ENCODE measurements at regions not wholly inside any gene's neighbourhood (a gene's known extent, or its start where the extent isn't known, plus 50 kb on each side); places are given as distances from the start of the nearest gene placed in this dataset.
"Not testable (repeated sequence)": the region's sequence is repeated elsewhere in the genome, so short reads cannot be mapped to it uniquely, and the experiment has no call there.

DNA sequence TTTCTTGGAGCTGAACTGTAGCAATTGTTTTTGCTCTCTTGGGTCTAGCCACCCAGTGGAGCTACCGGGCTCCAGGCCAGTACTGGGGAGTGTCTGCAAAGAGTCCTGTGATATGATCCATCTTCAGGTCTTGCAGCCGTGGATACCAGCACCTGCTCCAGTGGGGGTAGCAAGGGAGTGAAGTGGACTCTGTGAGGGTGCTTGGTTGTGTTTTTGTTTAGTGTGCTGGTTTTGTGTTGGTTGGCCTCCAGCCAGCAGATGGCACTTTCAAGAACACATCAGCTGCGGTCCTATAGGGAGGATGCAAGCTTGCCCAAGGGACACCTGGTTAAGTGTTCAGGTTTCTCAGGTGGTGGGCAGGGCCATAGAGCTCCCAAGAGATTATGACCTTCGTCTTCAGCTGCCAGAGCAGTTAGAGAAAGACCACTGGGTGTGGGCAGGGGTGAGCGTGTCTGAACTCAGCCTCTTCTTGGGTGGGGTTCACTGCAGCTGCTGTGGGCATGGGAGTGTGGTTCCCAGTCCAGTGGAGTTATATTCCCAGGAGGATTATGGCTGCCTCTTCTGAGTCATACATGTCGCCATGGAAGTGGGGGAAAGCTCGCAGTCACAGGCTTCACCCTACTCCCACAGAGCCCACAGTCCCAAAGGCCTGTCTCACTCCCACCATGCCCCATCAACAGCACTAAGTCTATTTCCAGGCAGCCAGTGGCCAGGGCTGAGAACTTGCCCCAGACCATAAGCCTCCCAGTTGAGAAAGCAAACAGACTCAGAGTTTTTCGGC lies 811.6 kb downstream of the GLUD2 start:
- no peak for DNase-seq (ENCODE audit: low spot score)

DNA sequence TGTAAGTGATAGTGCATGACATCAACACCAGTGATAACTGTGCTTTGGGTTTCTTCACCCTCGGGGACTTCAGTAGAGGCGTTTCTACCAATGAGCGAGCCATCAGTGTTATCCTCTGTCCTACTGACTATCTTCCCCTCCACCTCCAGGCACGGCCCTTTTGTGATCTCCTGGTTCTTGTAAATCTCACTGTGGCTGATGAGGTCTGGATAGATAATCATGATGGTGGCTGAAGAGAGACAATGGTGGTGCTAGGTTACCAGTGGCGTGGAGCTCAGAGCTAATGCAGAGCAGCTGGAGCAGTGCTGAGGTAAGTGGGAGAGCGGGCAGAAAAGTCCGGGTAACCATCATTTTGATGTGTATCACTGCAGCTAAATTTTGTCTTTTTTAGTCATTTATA lies 816.6 kb downstream of the GLUD2 start:
- DNase-seq (ENCODE audit: low spot score), result no peak

DNA sequence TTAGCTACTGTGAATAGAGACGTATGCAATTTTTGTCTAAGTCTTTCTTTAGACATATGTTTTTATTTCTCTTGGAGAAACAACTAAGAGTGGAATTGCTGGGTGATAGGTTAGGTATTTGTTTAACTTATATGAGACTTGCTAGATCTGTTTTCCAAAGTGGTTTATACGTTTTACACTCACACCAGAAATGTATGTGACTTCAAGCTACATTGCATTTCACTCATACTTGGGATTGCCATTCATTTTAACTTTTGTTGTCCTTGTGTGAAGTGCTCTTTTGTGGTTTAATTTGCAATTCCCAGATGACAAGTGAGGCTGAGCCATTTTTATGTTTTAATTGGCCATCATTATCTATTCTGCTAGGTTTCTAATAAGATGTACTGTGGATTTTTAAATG lies 817.2 kb downstream of the GLUD2 start:
- DNase-seq (ENCODE audit: low spot score), result no peak

DNA sequence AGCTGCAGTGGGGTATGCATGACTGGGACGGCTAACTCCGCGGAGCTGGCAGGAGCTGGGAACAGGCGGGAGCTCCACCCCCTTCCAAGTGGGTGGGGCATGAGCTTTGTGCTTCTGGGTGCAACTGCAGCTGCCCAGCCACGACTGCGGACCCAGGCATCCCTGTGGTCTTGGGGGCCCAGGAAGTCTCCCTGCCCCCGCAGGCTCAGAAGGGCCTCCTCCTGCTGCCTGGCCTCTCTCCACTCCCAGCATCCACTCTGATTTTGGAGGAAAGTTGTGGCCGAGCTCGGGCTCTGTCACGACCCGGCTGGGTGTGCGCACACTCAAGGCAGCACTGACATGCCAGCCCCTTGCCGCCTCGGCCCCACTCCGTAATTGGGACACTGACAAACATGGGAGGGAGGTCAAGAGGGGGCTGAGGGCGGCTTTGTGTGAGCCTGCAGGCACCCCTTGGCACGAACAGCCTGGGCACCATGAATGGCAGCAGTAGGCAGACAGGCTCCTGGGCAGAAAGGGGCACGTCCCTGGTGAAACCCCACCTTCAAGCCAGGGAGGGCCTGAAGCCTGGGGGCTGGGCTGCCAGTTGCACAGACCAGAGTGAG lies 822.6 kb downstream of the GLUD2 start:
- DNase-seq (ENCODE audit: low spot score), result no peak

DNA sequence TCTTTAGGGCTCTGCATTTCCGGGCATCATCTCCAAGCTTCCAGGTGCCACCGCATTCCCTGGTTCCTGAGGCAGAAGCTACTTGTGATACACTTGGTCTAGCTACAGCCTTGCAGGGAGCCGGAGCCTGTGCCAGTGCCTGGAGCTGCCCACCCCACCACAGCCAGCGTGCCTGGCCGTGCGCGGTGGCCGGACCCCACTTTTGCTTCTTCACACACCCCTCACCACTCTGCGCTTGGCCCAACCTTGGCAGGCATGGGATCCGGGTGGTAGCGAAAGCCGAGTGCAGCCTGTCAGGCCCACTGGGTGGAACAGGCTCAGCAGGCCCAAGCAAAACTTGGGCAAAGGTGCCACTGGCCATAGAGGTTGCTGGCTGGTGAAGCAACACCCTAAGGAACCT lies 823.7 kb downstream of the GLUD2 start:
- DNase-seq (ENCODE audit: low spot score), result no peak

DNA sequence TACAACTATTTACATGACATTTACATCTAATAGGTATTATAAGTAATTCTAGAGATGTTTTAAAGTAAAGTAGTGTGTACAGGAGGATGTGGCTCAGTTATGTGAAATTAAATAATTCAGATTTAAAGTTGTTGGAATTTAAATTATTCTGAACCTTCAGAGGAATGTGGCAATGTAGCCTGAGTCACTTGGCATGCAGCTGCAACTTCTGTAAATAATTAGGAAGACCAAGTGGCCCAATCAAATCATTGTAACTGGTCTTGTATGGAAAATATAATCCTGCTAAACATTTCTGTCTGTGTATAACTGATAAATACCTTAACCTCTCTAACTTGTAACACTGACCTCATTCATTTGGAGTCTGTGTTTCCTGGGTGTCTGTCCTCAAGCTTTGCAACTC lies 828.9 kb downstream of the GLUD2 start:
- DNase-seq (ENCODE audit: low spot score), result no peak

DNA sequence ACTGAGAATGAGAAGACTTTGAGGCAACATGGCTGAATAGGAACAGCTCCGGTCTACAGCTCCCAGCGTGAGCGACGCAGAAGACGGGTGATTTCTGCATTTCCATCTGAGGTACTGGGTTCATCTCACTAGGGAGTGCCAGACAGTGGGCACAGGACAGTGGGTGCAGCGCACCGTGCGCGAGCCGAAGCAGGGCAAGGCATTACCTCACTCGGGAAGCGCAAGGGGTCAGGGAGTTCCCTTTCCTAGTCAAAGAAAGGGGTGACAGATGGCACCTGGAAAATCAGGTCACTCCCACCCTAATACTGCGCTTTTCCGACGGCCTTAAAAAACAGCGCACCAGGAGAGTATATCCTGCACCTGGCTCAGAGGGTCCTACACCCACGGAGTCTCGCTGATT lies 829.9 kb downstream of the GLUD2 start:
- DNase-seq (ENCODE audit: low spot score), result not testable (repeated sequence)

DNA sequence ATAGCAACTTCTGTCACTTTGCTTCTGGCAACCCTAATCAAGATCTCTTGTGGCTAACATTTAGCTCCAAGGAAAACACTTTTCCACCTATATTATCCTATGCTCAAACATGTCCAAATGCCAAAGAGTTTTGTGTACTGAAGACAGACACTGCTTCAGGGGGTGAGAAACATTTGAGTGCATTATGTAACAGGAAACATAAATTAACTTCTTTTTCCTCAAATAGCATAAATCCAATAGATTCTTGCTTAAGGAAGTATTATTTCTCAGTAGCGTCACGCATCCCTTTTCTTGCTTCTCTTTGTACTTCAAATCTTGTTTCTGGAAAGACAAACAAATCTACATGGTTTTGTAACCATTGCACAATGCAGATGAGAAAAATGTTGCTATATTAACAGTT lies 839.1 kb downstream of the GLUD2 start:
- no peak for DNase-seq (ENCODE audit: low spot score)

DNA sequence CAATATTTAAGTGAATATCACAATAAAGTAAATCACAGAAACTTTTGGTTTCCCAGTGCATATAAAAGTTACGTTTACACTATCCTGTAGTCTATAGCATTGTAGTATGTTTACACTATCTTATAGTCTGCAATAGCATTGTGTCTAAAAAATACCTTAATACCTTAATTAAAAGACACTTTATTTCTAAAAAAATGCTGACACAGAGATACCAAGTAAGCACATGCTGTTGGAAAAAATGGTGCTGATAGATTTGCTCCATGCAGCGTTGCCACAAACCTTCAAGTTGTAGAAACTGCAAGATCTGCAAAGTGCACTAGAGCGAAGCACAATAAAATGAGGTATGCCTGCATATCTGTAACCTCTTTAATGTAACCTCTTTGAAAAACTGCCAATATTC lies 847.3 kb downstream of the GLUD2 start:
- no peak for DNase-seq (ENCODE audit: low spot score)

DNA sequence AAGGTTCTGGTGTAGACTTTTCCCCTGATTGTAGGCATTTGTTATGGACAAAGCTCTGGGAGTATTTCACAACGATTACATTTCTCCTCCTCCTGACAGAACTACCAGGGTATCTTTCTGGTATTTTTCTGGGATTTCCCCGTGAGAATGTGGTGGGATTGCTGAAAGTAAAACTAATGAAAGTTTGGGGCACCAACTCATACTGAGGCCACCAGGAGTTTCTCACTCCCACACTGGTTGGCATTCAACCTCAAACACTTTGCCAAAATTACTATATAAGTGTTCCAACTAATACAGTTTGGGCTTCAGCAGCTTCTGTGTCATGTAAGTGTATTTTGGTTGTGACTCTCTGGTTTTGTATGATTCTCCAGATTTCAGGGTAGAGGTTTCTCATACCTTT lies 855.1 kb downstream of the GLUD2 start:
- no peak for DNase-seq (ENCODE audit: low spot score)

DNA sequence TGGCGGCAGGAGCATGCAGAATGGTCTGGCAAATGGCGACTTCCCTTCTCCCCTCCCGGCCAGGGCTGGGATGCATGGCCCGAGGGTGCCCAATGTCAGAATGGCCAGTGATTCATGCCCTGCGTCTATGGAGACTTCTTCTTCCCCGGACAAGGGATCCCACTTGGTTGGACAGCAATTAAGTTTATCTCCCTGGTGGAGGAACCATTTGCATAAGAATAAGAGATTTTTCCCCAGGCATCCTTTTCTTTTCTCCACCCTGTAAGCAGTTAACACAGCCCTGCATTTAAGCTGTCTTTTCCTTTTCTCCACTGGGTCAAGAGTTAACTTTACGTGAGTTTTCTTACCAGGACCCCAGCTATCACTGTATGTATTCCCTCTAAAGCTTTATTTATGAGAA lies 856.6 kb downstream of the GLUD2 start:
- DNase-seq (ENCODE audit: low spot score), result no peak

DNA sequence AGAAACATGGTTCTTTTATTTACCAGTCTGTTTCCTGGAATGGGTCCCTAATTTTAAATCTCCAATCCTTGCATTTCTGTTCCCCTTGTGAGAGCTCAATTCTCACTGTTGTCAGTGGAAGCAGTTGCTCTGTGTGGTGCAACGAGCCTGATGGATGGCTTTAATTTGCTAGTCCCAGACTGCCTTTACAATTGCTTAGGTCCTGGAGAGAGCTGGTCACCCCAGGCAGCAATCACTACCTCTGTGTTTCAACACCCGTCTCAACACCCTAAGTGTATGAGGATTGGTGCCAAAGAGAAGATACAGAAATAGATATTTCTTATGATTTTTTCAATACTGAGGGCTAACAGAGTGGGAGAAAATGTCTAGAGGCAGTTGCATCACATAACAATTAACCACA lies 873.8 kb downstream of the GLUD2 start:
- no peak for DNase-seq (ENCODE audit: low spot score)

DNA sequence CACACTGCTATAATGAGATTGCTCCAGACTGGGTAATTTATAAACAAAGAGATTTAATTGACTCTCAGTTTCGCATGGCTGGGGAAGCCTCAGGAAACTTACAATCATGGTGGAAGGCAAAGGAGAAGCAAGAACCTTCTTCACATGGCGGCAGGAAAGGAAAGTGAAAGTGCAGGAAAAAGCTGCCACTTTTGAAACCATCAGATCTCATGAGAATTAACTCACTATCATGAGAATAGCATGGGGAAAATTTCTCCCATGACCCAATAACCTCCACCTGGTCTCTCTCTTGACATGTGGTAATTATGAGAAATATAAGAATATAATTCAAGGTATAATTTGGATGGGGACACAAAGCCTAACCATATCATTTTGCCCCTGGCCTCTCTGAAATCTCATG lies 884.2 kb downstream of the GLUD2 start:
- DNase-seq (ENCODE audit: low spot score), result no peak

DNA sequence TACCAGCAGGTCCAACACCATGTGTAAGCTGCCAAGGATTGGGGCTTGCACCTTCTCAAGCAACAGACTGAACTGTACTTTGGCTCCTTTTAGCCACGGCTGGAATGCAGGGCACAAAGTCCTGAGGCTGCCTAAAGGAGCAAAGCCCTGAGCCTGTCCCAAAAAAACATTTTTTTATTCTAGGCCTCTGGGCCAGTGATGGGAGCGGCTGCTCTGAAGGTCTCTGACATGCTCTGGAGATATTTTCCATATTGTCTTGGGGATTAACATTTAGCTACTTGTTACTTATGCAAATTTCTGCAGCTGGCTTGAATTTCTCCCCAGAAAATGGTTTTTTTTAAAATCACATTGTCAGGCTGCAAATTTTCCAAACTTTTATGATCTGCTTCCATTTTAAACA lies 885.3 kb downstream of the GLUD2 start:
- DNase-seq (ENCODE audit: low spot score), result no peak

DNA sequence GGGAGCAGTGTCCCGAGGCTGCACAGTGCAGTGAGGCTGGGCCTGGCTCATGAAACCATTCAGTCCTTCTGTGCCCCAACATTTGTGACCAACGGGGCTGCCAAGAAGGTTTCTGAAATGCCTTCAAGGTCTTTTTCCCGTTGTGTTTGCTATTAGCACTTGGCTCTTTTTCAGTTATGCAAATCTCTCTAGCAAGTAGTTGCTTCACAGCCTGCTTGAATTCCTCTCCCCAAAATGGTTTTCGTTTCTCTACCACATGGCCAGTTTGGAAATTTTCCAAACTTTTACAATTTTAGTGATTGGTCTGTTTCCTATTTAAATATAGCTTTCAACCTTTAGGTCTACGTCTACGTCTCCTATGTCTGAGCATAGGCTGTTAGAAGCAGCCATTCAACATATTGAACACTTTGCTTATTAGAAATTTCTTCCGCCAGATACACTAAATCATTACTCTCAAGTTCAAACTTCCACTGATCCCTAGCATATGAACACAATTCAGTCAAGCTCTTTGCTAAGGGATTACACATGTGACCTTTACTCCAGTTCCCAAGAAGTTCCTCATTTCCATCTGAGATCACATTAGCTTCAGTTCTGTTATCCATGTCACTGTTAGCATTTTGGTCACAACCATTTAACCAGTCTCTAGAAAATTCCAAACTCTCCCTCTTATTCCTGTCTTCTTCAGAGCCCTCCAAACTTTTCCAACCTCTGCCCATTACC lies 901.8 kb downstream of the GLUD2 start:
- DNase-seq (ENCODE audit: low spot score), result no peak

DNA sequence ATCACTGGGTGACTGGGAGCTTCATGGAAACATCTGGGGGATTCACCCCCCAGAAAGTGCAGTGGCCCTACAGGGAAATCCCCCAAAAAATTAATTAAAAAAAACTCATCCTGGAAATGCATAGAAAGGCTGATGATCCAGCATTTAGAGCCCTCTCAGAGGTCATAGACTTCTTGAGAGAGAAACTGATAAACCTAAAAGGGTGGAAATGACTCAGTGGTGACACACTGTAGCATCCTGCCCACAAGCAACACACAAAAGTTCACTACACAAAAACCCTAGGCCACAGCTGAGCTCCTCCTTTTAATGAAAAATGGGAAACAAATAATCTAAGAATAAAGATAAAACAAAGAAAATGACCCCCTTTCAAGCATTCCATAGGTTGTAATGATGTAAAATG lies 911.5 kb downstream of the GLUD2 start:
- DNase-seq (ENCODE audit: low spot score), result no peak

DNA sequence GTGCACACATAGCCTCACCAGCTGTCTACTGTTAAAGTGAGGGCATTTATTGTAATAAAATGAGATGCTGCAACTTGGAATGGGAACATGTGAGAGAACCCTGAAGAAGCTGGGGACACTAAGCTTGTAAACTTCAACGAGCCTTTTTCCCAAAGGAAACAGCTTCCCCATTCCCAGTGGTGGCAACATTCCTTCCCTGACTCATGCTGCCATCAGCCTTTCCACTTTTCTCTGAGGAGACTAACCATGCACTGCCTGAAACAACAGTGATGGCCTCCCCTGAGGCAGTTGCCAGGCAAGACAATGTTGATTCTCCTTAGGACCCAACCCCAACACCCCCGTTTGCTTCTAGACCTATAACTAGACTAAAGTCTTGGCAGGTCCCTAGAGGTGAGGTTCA lies 928.3 kb downstream of the GLUD2 start:
- DNase-seq (ENCODE audit: low spot score), result no peak

DNA sequence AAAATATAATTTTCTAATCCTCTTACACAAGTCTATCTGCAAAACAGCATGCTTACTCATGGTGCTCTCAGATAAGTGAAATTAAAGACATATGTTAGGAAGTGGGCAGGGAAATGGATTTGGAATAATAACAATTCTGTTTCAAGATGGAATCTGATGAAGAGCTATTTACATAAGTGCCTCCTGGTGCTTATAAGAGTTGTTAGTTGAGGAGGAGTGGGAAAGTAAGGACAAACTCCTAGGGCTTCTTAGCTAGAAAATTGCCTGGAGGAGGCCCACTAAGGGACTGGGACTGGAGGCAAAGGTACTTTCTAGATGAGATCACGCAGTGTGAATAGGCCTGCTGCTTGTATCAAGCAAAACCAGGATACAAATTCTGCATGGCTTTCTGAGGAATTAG lies 939.8 kb downstream of the GLUD2 start:
- no peak for DNase-seq (ENCODE audit: low spot score)

DNA sequence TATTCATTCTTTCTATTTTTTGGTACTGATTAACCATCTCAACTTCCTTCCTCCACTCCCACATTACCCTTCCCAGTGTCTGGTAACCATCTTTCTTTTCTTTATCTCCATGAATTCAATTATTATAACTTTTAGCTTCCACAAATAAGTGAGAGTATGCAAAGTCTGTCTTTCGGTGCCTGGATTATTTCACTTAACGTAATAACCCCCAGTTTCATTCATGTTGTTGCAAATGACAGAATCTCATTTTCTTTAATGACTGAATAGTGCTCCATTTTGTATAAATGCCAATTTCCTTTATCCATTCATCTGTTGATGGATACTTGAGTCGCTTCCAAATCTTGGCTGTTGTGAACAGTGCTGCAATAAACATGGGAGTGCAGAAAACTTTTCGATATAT lies 940.4 kb downstream of the GLUD2 start:
- DNase-seq (ENCODE audit: low spot score), result no peak

DNA sequence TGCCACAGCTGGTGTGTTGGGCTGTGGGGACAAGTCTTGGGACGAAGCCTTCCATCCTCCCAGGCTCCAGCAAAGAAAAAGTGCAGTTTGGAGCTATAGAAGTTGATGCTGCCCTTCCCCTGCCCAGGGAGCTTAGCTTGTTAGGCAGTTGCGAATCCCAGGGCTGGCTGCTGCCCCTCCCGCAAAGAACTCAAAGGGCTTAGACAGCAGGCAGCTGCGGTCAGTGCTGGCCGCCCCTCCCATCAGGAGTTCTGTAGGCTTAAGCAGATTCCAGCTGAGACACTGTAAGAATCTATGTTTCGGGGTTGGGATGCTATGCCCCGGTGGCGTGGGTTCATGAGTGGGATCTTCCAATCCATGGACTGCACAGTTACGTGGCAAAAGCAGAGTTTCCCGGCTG lies 956.7 kb downstream of the GLUD2 start:
- DNase-seq (ENCODE audit: low spot score), result no peak

DNA sequence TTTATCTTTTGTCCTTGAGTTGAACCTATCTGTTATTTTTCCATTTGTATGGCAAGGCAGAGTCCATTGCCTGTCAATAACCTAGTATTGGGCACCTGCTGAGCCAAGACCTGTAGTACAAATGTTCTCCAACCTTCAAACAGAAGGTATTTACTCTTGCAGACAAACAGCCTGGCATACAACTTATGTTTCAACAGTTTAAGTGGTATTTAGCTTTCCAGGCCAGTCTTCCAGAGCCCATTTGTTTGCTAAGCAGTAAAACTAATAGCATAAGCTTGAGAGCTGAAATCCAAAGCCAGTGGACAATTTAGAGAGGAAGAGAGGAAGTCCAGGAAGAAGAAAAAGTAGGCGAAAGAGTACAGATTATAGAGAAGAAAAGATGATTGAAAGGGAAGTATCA lies 979.3 kb downstream of the GLUD2 start:
- no peak for DNase-seq (ENCODE audit: low spot score)

DNA sequence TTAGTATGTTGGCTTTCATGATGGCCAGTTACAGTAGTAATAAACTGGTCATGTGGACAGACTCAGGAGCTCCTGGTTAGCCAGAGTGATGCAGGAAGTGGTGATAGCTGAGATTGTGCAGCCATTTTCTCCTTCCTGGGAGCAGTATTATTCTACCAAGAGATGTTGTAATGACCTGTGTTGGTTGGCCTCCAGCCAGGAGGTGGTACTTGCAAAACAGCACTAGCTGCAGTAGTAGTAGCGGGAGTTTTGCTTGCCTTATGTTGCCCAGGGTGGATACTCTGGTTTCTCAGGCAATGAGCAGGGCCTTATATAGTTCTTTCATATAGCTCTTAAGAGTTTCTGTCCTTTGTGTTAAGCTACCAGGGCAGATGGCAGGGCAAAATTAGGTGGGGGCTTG lies 998.8 kb downstream of the GLUD2 start:
- DNase-seq (ENCODE audit: low spot score), result no peak

DNA sequence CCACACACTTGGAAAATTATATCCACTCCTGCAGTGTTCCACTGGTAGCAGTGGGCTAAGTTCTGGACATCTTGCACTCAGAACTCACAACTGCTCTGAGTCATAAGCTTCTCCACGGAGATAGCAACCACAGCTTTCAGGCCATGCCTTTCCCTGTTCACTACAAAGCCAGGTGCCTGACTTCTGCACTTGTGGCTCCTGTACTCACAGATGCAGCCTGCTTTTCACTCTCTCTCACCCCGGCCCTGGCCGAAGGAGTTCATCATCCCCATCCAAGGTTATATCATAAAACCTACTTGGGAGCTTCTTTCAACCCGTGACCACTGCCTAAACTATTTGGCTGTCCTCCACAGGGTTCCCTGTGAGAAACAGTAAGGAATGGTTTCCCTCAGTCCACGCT lies 999.4 kb downstream of the GLUD2 start:
- DNase-seq (ENCODE audit: low spot score), result no peak

DNA sequence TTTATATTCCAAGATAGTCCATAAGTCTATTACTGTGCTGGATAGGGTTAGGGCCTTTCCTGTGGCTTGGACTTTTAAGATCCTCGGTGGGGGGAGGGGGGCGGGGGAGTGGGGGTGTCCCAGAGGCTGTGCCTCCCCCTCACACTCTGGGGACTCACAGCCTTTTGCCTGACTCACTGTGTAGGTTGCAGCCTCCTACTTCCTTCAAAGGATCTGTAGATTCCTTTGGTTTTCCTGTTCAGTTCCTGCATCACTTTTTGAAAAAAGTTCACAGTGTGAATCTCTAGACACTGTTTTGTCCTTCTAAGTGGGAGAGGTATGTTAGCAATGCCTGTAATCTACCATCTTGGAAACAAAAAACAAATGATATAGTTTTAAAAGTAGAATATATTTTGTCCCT lies 999.9 kb downstream of the GLUD2 start:
- no peak for DNase-seq (ENCODE audit: low spot score)
